C4-2B (cell line): ENCODE measurements at regions not wholly inside any gene's neighbourhood (a gene's known extent, or its start where the extent isn't known, plus 50 kb on each side); places are given as distances from the start of the nearest gene placed in this dataset.

Source experiments
- CTCF ChIP-seq: fragments of 450-650 bp; conservative IDR thresholded peaks from 2 replicates; pipeline ENCODE4 v1.5.1; 2017; ENCODE audit warnings: mild to moderate bottlenecking
- ZFX ChIP-seq: fragments of 450-650 bp; IDR thresholded peaks from 2 replicates; pipeline ENCODE4 v1.6.1; 2017

- TF ChIP-seq CTCF (no peak), ZFX (no peak)
Measured at GRCh38 chr4:81737865-81738559, 266.3 kb upstream of the RASGEF1B start.
